Neural cell (in vitro differentiated cells): ENCODE measurements at regions not wholly inside any gene's neighbourhood (a gene's known extent, or its start where the extent isn't known, plus 50 kb on each side); places are given as distances from the start of the nearest gene placed in this dataset.

Experiments
- H2AFZ ChIP-seq: fragments of 200-600, 300-800 bp; sonication (generic), shearing (Covaris generic); 2 replicates; pipeline ENCODE4 v1.6.0; 2014; ENCODE audit warnings: low read depth, mild to moderate bottlenecking, antibody characterized with exemption, low read length, moderate library complexity
- H3F3A ChIP-seq: fragments of 200-600 bp; shearing (Covaris generic); 2 replicates; pipeline ENCODE4 v1.6.1; 2016; ENCODE audit warnings: mild to moderate bottlenecking, moderate library complexity, mixed read lengths, antibody characterized with exemption, low read length; ENCODE audit not compliant: insufficient read depth, poor library complexity, severe bottlenecking
- H3K27ac ChIP-seq: fragments of 200-600, 300-800 bp; sonication (generic), shearing (Covaris generic); 2 replicates; pipeline ENCODE4 v1.5.1; 2014; ENCODE audit warnings: mild to moderate bottlenecking, low read length, moderate library complexity
- H3K27me3 ChIP-seq: fragments of 300-800, 200-600 bp; sonication (generic), shearing (Covaris generic); 2 replicates; pipeline ENCODE4 v1.6.0; 2014; ENCODE audit warnings: mild to moderate bottlenecking, low read depth, low read length, moderate library complexity; ENCODE audit not compliant: insufficient read depth
- H3K36me3 ChIP-seq: fragments of 300-800, 200-600 bp; sonication (generic), shearing (Covaris generic); 2 replicates; pipeline ENCODE4 v1.5.1; 2014; ENCODE audit warnings: mild to moderate bottlenecking, antibody characterized with exemption, low read length, moderate library complexity; ENCODE audit not compliant: insufficient read depth
- H3K4me2 ChIP-seq: fragments of 300-800, 200-600 bp; sonication (generic), shearing (Covaris generic); 2 replicates; pipeline ENCODE4 v1.6.0; 2014; ENCODE audit warnings: mild to moderate bottlenecking, low read length
- H3K4me3 ChIP-seq: fragments of 300-800, 200-600 bp; sonication (generic), shearing (Covaris generic); 2 replicates; pipeline ENCODE4 v1.5.1; 2014; ENCODE audit warnings: mild to moderate bottlenecking, low read length, moderate library complexity
- H3K79me2 ChIP-seq: fragments of 200-600 bp; shearing (Covaris generic); replicated peaks from 2 replicates; pipeline ENCODE4 v1.6.0; 2014; ENCODE audit warnings: mild to moderate bottlenecking, low read length, moderate library complexity; ENCODE audit not compliant: insufficient read depth
- H3K9ac ChIP-seq: fragments of 300-800, 200-600 bp; sonication (generic), shearing (Covaris generic); 2 replicates; pipeline ENCODE4 v1.6.1; 2016; ENCODE audit warnings: mild to moderate bottlenecking, low read length, mixed read lengths
- H3K9me2 ChIP-seq: fragments of 200-600 bp; shearing (Covaris generic); 2 replicates; pipeline ENCODE4 v1.6.1; 2016; ENCODE audit warnings: mild to moderate bottlenecking, low read length, mixed read lengths; ENCODE audit not compliant: insufficient read depth
- H3K9me3 ChIP-seq: fragments of 200-600, 300-800 bp; sonication (generic), shearing (Covaris generic); 2 replicates; pipeline ENCODE4 v1.6.1; 2016; ENCODE audit warnings: mild to moderate bottlenecking, mixed run types, low read length, moderate library complexity, mixed read lengths
- H4K20me1 ChIP-seq: fragments of 200-600 bp; shearing (Covaris generic); 2 replicates; pipeline ENCODE4 v1.6.1; 2016; ENCODE audit warnings: mild to moderate bottlenecking, mixed run types; ENCODE audit not compliant: insufficient read depth
- EP300 ChIP-seq: fragments of 450-650 bp; conservative IDR thresholded peaks from 2 replicates; pipeline ENCODE4 v1.6.1; 2014; ENCODE audit warnings: antibody characterized with exemption, mild to moderate bottlenecking, moderate library complexity; ENCODE audit not compliant: poor library complexity, severe bottlenecking
- EZH2 ChIP-seq: fragments of 200-600, 300-800 bp; shearing (Covaris generic), sonication (generic); IDR thresholded peaks from 2 replicates; pipeline ENCODE4 v1.6.1; 2014; ENCODE audit warnings: antibody characterized with exemption, low read length, borderline replicate concordance, mild to moderate bottlenecking; ENCODE audit not compliant: insufficient read depth, poor library complexity, severe bottlenecking
- MXI1 ChIP-seq: fragments of 450-650 bp; conservative IDR thresholded peaks from 2 replicates; pipeline ENCODE4 v1.6.1; 2014; ENCODE audit warnings: antibody characterized with exemption, mild to moderate bottlenecking; ENCODE audit not compliant: poor library complexity, severe bottlenecking
- POLR2AphosphoS5 ChIP-seq: IDR thresholded peaks from 2 replicates; pipeline ENCODE4 v1.6.1; 2012
- RAD21 ChIP-seq: fragments of 450-650 bp; conservative IDR thresholded peaks from 2 replicates; pipeline ENCODE4 v1.6.1; 2014; ENCODE audit warnings: antibody characterized with exemption, mild to moderate bottlenecking, moderate library complexity
- REST ChIP-seq: IDR thresholded peaks from 2 replicates; pipeline ENCODE4 v1.6.1; 2012; ENCODE audit warnings: borderline replicate concordance
- SMC3 ChIP-seq: fragments of 450-650 bp; conservative IDR thresholded peaks from 2 replicates; pipeline ENCODE4 v1.6.1; 2014; ENCODE audit warnings: antibody characterized with exemption, mild to moderate bottlenecking, moderate library complexity; ENCODE audit not compliant: poor library complexity
- TAF1 ChIP-seq: IDR thresholded peaks from 2 replicates; pipeline ENCODE4 v1.6.1; 2012; ENCODE audit warnings: low read depth
- TF ChIP-seq, protein P1 (sequence below): fragments of 450-650 bp; IDR thresholded peaks from 2 replicates; pipeline ENCODE4 v1.5.1; 2014; ENCODE audit warnings: antibody characterized with exemption, mild to moderate bottlenecking, moderate library complexity; ENCODE audit not compliant: poor library complexity, severe bottlenecking

DNA sequence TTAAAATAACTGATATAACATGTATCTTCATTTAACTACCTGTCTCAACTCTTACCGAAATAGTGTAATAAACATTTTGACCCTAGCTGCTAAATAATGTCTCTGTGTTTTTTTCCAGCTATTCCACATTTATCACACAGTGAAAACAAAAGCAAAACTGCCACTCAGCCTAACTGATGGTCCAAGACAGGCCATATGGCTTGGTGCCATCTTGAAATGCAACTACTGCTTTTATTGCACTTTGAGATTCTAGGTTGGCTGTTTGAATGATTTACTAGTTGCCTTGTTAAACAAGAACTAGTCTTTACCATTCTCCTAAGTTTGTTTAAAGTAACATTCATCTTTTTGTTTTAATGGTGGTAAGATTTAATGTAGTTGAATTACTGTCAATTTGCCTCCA, 739.8 kb downstream of the TFAP2A start:
- Histone ChIP-seq H3K36me3 (no peaks in the 10 kb centered on the region), H3K9ac (no peak overlapping the region), H4K20me1 (no peaks in the 10 kb centered on the region), H3F3A (no peaks in the 10 kb centered on the region), H2AFZ (no peak overlapping the region), H3K4me3 (no peak overlapping the region), H3K9me2 (no peaks in the 10 kb centered on the region), H3K27ac (no peak overlapping the region), H3K4me2 (no peak overlapping the region), H3K27me3 (no peaks in the 10 kb centered on the region), H3K9me3 (no peaks in the 10 kb centered on the region), H3K79me2 (no peaks in the 10 kb centered on the region)
- TF ChIP-seq TAF1: no peak

DNA sequence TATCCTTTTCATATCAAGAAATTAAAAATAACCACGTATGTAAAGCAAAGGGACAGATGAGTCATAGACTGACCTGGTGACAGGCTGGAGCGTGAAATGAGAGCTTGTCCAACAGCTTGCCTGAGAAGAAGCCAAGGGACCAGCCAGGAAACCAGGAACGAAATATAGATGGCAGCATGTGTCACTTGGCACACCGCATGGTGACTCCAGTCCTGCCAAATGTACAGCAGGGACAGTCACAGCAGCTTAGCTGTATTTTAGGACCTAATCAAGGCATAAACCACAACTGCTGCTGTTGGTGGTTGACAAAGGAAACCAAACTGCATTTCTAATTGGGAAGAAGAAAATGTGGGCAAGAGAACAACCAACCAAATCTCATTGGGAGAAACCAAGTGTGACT, 755.0 kb downstream of the TFAP2A start:
- H3K4me2 ChIP-seq: no peak overlapping the region
- no peak overlapping the region for H3K27ac ChIP-seq
- TF ChIP-seq, protein P1, sequence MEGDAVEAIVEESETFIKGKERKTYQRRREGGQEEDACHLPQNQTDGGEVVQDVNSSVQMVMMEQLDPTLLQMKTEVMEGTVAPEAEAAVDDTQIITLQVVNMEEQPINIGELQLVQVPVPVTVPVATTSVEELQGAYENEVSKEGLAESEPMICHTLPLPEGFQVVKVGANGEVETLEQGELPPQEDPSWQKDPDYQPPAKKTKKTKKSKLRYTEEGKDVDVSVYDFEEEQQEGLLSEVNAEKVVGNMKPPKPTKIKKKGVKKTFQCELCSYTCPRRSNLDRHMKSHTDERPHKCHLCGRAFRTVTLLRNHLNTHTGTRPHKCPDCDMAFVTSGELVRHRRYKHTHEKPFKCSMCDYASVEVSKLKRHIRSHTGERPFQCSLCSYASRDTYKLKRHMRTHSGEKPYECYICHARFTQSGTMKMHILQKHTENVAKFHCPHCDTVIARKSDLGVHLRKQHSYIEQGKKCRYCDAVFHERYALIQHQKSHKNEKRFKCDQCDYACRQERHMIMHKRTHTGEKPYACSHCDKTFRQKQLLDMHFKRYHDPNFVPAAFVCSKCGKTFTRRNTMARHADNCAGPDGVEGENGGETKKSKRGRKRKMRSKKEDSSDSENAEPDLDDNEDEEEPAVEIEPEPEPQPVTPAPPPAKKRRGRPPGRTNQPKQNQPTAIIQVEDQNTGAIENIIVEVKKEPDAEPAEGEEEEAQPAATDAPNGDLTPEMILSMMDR: no peak
- TF ChIP-seq EZH2 (no peak), EP300 (no peak), TAF1 (no peak), RAD21 (no peak), SMC3 (no peak)
- no peaks in the 10 kb centered on the region for H4K20me1 ChIP-seq
- no peak overlapping the region for H3K4me3 ChIP-seq
- no peak overlapping the region for H3K9ac ChIP-seq
- H3K27me3 ChIP-seq: no peaks in the 10 kb centered on the region
- H3K36me3 ChIP-seq: no peaks in the 10 kb centered on the region
- no peaks in the 10 kb centered on the region for H3F3A ChIP-seq
- no peaks in the 10 kb centered on the region for H3K79me2 ChIP-seq
- no peaks in the 10 kb centered on the region for H3K9me2 ChIP-seq
- H2AFZ ChIP-seq: no peak overlapping the region
- no peaks in the 10 kb centered on the region for H3K9me3 ChIP-seq

- Histone ChIP-seq H3K27ac (no peak overlapping the region), H3K36me3 (no peaks in the 10 kb centered on the region), H3K4me3 (no peak overlapping the region), H3K9ac (no peak overlapping the region), H4K20me1 (no peaks in the 10 kb centered on the region), H3K9me2 (no peaks in the 10 kb centered on the region), H3K9me3 (no peaks in the 10 kb centered on the region), H2AFZ (no peak overlapping the region), H3F3A (no peaks in the 10 kb centered on the region), H3K4me2 (no peak overlapping the region), H3K27me3 (no peaks in the 10 kb centered on the region), H3K79me2 (no peaks in the 10 kb centered on the region)
- TF ChIP-seq MXI1 (no peak), RAD21 (no peak), TAF1 (no peak), POLR2AphosphoS5 (no peak), EP300 (no peak), REST (no peak), EZH2 (no peak), SMC3 (no peak)
- TF ChIP-seq, protein P1: no peak
These were observed 756.9 kb downstream of the TFAP2A start for GRCh38 chr6:9657994-9658393.
